AG04450 (cell line): ENCODE measurements at regions not wholly inside any gene's neighbourhood (a gene's known extent, or its start where the extent isn't known, plus 50 kb on each side); places are given as distances from the start of the nearest gene placed in this dataset.

Source experiments
- CTCF ChIA-PET: fragments of 300-600, 350-600 bp; formaldehyde crosslinking; extraction: SDS; loops from one replicate; lab custom pipeline; 2022; ENCODE audit warnings: antibody characterized with exemption, inconsistent platforms; lab: Charles Lee
- POLR2A ChIA-PET: fragments of 350-600 bp; formaldehyde crosslinking; extraction: SDS; loops from one replicate; lab custom pipeline; 2021; ENCODE audit warnings: antibody characterized with exemption, inconsistent platforms; lab: Yijun Ruan, JAX
- DNase-seq: peaks from one replicate; pipeline ENCODE4 v3.0.0-alpha.2; 2011; ENCODE audit warnings: low read depth, low spot score
- H3K27ac ChIP-seq: one replicate; pipeline ENCODE4 v1.5.1; 2012; ENCODE audit warnings: low read depth, low read length, control low read depth
- H3K27me3 ChIP-seq: one replicate; pipeline ENCODE4 v1.6.0; 2012; ENCODE audit warnings: low read length; ENCODE audit not compliant: control insufficient read depth, insufficient read depth
- H3K4me3 ChIP-seq: 2 replicates; pipeline ENCODE4 v1.5.1; 2011; ENCODE audit warnings: mild to moderate bottlenecking, low read depth, low read length, control low read depth
- H3K9me3 ChIP-seq: 2 replicates; pipeline ENCODE4 v1.5.1; 2012; ENCODE audit warnings: low read length; ENCODE audit not compliant: control insufficient read depth, insufficient read depth
- CTCF ChIP-seq: IDR thresholded peaks from 2 replicates; pipeline ENCODE4 v1.5.1; 2011; ENCODE audit warnings: low read depth, low read length, control low read depth, inconsistent platforms

- Histone ChIP-seq H3K27me3 (no peaks in the 10 kb centered on the region), H3K9me3 (no peaks in the 10 kb centered on the region), H3K27ac (no peak overlapping the region), H3K4me3 (no peak overlapping the region)
- TF ChIP-seq CTCF = no peak
- DNase-seq = no peak
- CTCF ChIA-PET = no interaction called here
- POLR2A ChIA-PET = no interaction called here
Measured at GRCh38 chr2:136217996-136218395, 100.0 kb upstream of the CXCR4 start.

GRCh38 chr2:136215908-136216472 lies 98.0 kb upstream of the CXCR4 start:
- no peaks in the 10 kb centered on the region for H3K9me3 ChIP-seq
- H3K27me3 ChIP-seq = no peaks in the 10 kb centered on the region
- TF ChIP-seq CTCF = no peak
- no peak for DNase-seq
- no peak overlapping the region for H3K4me3 ChIP-seq
- CTCF ChIA-PET = interaction anchor here (0.7 kb wide), 1 partner anchor 718 kb away, joined by 3 read pairs; no protein-coding TSS in a partner anchor
- POLR2A ChIA-PET = no interaction called here
- H3K27ac ChIP-seq = no peak overlapping the region

GRCh38 chr2:136215449-136215848 lies 97.5 kb upstream of the CXCR4 start:
- H3K9me3 ChIP-seq = no peaks in the 10 kb centered on the region
- H3K4me3 ChIP-seq = no peak overlapping the region
- H3K27me3 ChIP-seq = no peaks in the 10 kb centered on the region
- ChIA-PET POLR2A (no interaction called here), CTCF (no interaction called here)
- TF ChIP-seq CTCF = no peak
- no peak for DNase-seq
- no peak overlapping the region for H3K27ac ChIP-seq

GRCh38 chr2:136214307-136215200 lies 96.6 kb upstream of the CXCR4 start:
- H3K9me3 ChIP-seq = no peaks in the 10 kb centered on the region
- no peak for TF ChIP-seq CTCF
- H3K27me3 ChIP-seq = no peaks in the 10 kb centered on the region
- ChIA-PET POLR2A (no interaction called here), CTCF (no interaction called here)
- no peak overlapping the region for H3K27ac ChIP-seq
- no peak overlapping the region for H3K4me3 ChIP-seq
- DNase-seq = no peak

GRCh38 chr2:136213836-136214235 lies 95.9 kb upstream of the CXCR4 start:
- H3K27ac ChIP-seq = no peak overlapping the region
- H3K9me3 ChIP-seq = no peaks in the 10 kb centered on the region
- no peaks in the 10 kb centered on the region for H3K27me3 ChIP-seq
- TF ChIP-seq CTCF = no peak
- no peak for DNase-seq
- CTCF ChIA-PET = no interaction called here
- no peak overlapping the region for H3K4me3 ChIP-seq
- POLR2A ChIA-PET = no interaction called here
